H9 (cell line): ENCODE measurements at regions not wholly inside any gene's neighbourhood (a gene's known extent, or its start where the extent isn't known, plus 50 kb on each side); places are given as distances from the start of the nearest gene placed in this dataset.

Experiments
- DNase-seq: peaks from one replicate; pipeline ENCODE4 v3.0.0-alpha.2; 2017
- H2AFZ ChIP-seq: one replicate; pipeline ENCODE4 v1.6.1; 2013; ENCODE audit warnings: mild to moderate bottlenecking, low read length, control low read depth, moderate library complexity
- H2AK5ac ChIP-seq: 2 replicates; pipeline ENCODE4 v1.6.1; 2013; ENCODE audit warnings: low read length, control low read depth, mixed read lengths; ENCODE audit not compliant: insufficient read length
- H2BK120ac ChIP-seq: one replicate; pipeline ENCODE4 v1.6.1; 2013; ENCODE audit warnings: low read depth, mild to moderate bottlenecking, low read length, control low read depth, inconsistent platforms; ENCODE audit not compliant: poor library complexity, severe bottlenecking
- H2BK12ac ChIP-seq: 2 replicates; pipeline ENCODE4 v1.6.1; 2013; ENCODE audit warnings: low read length, control low read depth, mixed read lengths, low read depth; ENCODE audit not compliant: insufficient read length
- H2BK15ac ChIP-seq: 2 replicates; pipeline ENCODE4 v1.6.1; 2013; ENCODE audit warnings: low read depth, low read length, control low read depth
- H2BK20ac ChIP-seq: one replicate; pipeline ENCODE4 v1.6.1; 2013; ENCODE audit warnings: low read depth, mild to moderate bottlenecking, low read length, control low read depth, inconsistent platforms; ENCODE audit not compliant: poor library complexity, severe bottlenecking
- H2BK5ac ChIP-seq: 2 replicates; pipeline ENCODE4 v1.6.1; 2013; ENCODE audit warnings: low read length, control low read depth, mixed read lengths; ENCODE audit not compliant: insufficient read length
- H3K14ac ChIP-seq: 2 replicates; pipeline ENCODE4 v1.6.1; 2013; ENCODE audit warnings: low read length, control low read depth; ENCODE audit not compliant: insufficient read depth
- H3K18ac ChIP-seq: 2 replicates; pipeline ENCODE4 v1.6.1; 2013; ENCODE audit warnings: low read depth, mild to moderate bottlenecking, mixed read lengths, low read length, control low read depth; ENCODE audit not compliant: insufficient read length
- H3K23ac ChIP-seq: 2 replicates; pipeline ENCODE4 v1.6.1; 2013; ENCODE audit warnings: low read length, control low read depth, mixed read lengths, low read depth; ENCODE audit not compliant: insufficient read length
- H3K23me2 ChIP-seq: 2 replicates; pipeline ENCODE4 v1.6.1; 2013; ENCODE audit warnings: low read depth, mild to moderate bottlenecking, mixed read lengths, low read length, control low read depth; ENCODE audit not compliant: insufficient read length, poor library complexity, severe bottlenecking
- H3K27ac ChIP-seq: 2 replicates; pipeline ENCODE4 v1.5.1; 2013; ENCODE audit warnings: low read length, control low read depth, mixed read lengths, low read depth; ENCODE audit not compliant: insufficient read length
- H3K27me3 ChIP-seq: 2 replicates; pipeline ENCODE4 v1.6.1; 2013; ENCODE audit warnings: low read length, control low read depth, inconsistent platforms; ENCODE audit not compliant: insufficient read depth
- H3K4ac ChIP-seq: 2 replicates; pipeline ENCODE4 v1.6.1; 2013; ENCODE audit warnings: low read depth, mild to moderate bottlenecking, control low read depth, inconsistent platforms, low read length, moderate library complexity
- H3K4me1 ChIP-seq: 2 replicates; pipeline ENCODE4 v1.6.1; 2013; ENCODE audit warnings: low read length, control low read depth, inconsistent platforms; ENCODE audit not compliant: insufficient read depth
- H3K4me2 ChIP-seq: 2 replicates; pipeline ENCODE4 v1.6.1; 2013; ENCODE audit warnings: low read length, control low read depth, mixed read lengths; ENCODE audit not compliant: insufficient read length, insufficient read depth
- H3K56ac ChIP-seq: 2 replicates; pipeline ENCODE4 v1.6.1; 2013; ENCODE audit warnings: low read depth, mild to moderate bottlenecking, mixed read lengths, low read length, control low read depth; ENCODE audit not compliant: insufficient read length
- H3K79me1 ChIP-seq: 2 replicates; pipeline ENCODE4 v1.6.1; 2013; ENCODE audit warnings: low read depth, mild to moderate bottlenecking, moderate library complexity, low read length, control low read depth, inconsistent platforms; ENCODE audit not compliant: insufficient read depth, poor library complexity, severe bottlenecking
- H3K79me2 ChIP-seq: 2 replicates; pipeline ENCODE4 v1.6.1; 2013; ENCODE audit warnings: low read length, control low read depth, inconsistent platforms; ENCODE audit not compliant: insufficient read depth
- H3K9ac ChIP-seq: 2 replicates; pipeline ENCODE4 v1.6.1; 2013; ENCODE audit warnings: low read length, control low read depth, mixed read lengths; ENCODE audit not compliant: insufficient read length; ENCODE audit errors: extremely low read depth
- H3K9me3 ChIP-seq: one replicate; pipeline ENCODE4 v1.6.1; 2013; ENCODE audit warnings: low read depth, low read length, inconsistent platforms; ENCODE audit not compliant: control insufficient read depth
- H3T11ph ChIP-seq: one replicate; pipeline ENCODE4 v1.6.1; 2013; ENCODE audit warnings: mild to moderate bottlenecking, low read length, control low read depth, inconsistent platforms
- H4K20me1 ChIP-seq: one replicate; pipeline ENCODE4 v1.6.1; 2013; ENCODE audit not compliant: control insufficient read depth, insufficient read length, insufficient read depth
- H4K5ac ChIP-seq: 2 replicates; pipeline ENCODE4 v1.6.1; 2013; ENCODE audit warnings: low read depth, mild to moderate bottlenecking, mixed read lengths, low read length, control low read depth; ENCODE audit not compliant: insufficient read length
- H4K8ac ChIP-seq: replicated peaks from 2 replicates; pipeline ENCODE4 v1.6.1; 2013; ENCODE audit warnings: low read length, control low read depth, mixed read lengths, low read depth; ENCODE audit not compliant: insufficient read length
- H4K91ac ChIP-seq: 2 replicates; pipeline ENCODE4 v1.6.1; 2013; ENCODE audit warnings: low read depth, mild to moderate bottlenecking, moderate library complexity, mixed read lengths, low read length, control low read depth; ENCODE audit not compliant: insufficient read length
- H3K27ac Mint-ChIP-seq, 3 experiments: 2 replicates in 2 of 3; 3 replicates in 1 of 3; pipeline ENCODE4 v1.8.0; 2020 to 2021; ENCODE audit warnings: mixed read lengths in 3 of 3, mild to moderate bottlenecking in 1 of 3, moderate library complexity in 1 of 3
- H3K27me3 Mint-ChIP-seq: 2 replicates; pipeline ENCODE4 v1.8.0; 2021; ENCODE audit warnings: low read depth, mild to moderate bottlenecking, moderate library complexity, mixed read lengths
- H3K36me3 Mint-ChIP-seq, 3 experiments: 2 replicates in 2 of 3; 3 replicates in 1 of 3; pipeline ENCODE4 v1.8.0; 2020 to 2021; ENCODE audit warnings: low read depth in 3 of 3, mixed read lengths in 3 of 3; ENCODE audit not compliant: insufficient read depth in 1 of 3
- H3K4me1 Mint-ChIP-seq, 2 experiments: 2 replicates each; pipeline ENCODE4 v1.8.0; 2020; ENCODE audit warnings: mixed read lengths in 2 of 2
- H3K4me3 Mint-ChIP-seq, 2 experiments: 2 replicates in 1 of 2; 3 replicates in 1 of 2; pipeline ENCODE4 v1.8.0; 2020 to 2021; ENCODE audit warnings: mild to moderate bottlenecking in 2 of 2, mixed read lengths in 2 of 2, moderate library complexity in 1 of 2
- H3K9me3 Mint-ChIP-seq, 2 experiments: 2 replicates in 1 of 2; 3 replicates in 1 of 2; pipeline ENCODE4 v1.8.0; 2020; ENCODE audit warnings: mild to moderate bottlenecking in 2 of 2, mixed read lengths in 2 of 2, moderate library complexity in 1 of 2
- WGBS: extraction: QIAGEN DNeasy Blood & Tissue Kit; methylation state at CpG from one replicate; pipeline ENCODE4 v1.1.7; 2013; ENCODE audit warnings: missing lambda C conversion rate, low lambda C conversion rate, mixed read lengths; ENCODE audit not compliant: insufficient read length; ENCODE audit errors: extremely low coverage; 5-methylcytosine and 5-hydroxymethylcytosine counted together
- TF ChIP-seq, protein P1 (sequence below): fragments of 200-600 bp; sonication (generic); conservative IDR thresholded peaks from 3 replicates; pipeline ENCODE4 v1.8.0; 2021; ENCODE audit warnings: antibody characterized with exemption, mild to moderate bottlenecking

DNA sequence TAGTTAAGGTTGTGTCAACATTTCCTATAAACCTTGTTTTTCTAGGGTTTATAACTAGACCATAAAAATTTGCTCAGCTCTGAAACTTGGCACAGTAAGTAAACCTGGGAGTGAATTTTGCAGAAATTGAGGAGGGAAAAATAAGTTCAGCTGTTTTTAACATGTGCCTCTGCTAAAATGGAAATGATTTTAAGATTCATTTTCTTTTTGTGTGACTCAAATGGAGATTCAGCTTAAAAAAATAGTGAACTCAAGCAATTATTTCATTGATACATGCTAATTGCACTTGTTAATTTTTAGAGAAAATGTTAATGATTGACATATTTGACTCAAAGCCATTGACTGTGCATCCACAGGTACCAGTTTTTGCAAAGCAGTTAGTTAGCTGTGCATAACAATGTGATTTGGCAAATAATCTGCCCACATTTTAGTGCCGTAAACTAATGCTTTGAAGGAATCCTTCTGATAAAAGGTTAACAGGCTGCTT is 68.5 kb upstream of the ZNF438 start:
- Histone ChIP-seq H3T11ph (no peak overlapping the region), H3K4ac (no peak overlapping the region), H3K14ac (no peak overlapping the region), H2BK120ac (no peak overlapping the region), H4K8ac (no peak overlapping the region), H2AFZ (no peak overlapping the region), H3K27ac (no peak overlapping the region), H2AK5ac (no peak overlapping the region), H4K20me1 (no peaks in the 10 kb centered on the region), H3K79me1 (no peaks in the 10 kb centered on the region), H3K23me2 (no peaks in the 10 kb centered on the region), H3K27me3 (no peaks in the 10 kb centered on the region), H2BK12ac (no peak overlapping the region), H3K4me2 (no peak overlapping the region), H3K79me2 (no peaks in the 10 kb centered on the region), H3K18ac (no peak overlapping the region), H3K4me1 (no peaks in the 10 kb centered on the region), H3K9ac (no peak overlapping the region), H3K23ac (no peak overlapping the region), H4K91ac (no peak overlapping the region), H4K5ac (no peak overlapping the region), H2BK5ac (no peak overlapping the region), H3K9me3 (no peaks in the 10 kb centered on the region), H2BK20ac (no peak overlapping the region), H3K56ac (no peak overlapping the region), H2BK15ac (no peak overlapping the region)
- H3K27ac Mint-ChIP-seq, result no peak overlapping the region
- H3K27me3 Mint-ChIP-seq, result no peaks in the 10 kb centered on the region; the same call in 1 of the 2 replicates
- H3K4me1 Mint-ChIP-seq, result peaks cover 4 to 14% of the 10 kb centered on the region in 2 experiments; a peak in 3 of 4 replicates
- H3K36me3 Mint-ChIP-seq, result no peaks in the 10 kb centered on the region
- no peak overlapping the region for H3K4me3 Mint-ChIP-seq
- TF ChIP-seq, protein P1, sequence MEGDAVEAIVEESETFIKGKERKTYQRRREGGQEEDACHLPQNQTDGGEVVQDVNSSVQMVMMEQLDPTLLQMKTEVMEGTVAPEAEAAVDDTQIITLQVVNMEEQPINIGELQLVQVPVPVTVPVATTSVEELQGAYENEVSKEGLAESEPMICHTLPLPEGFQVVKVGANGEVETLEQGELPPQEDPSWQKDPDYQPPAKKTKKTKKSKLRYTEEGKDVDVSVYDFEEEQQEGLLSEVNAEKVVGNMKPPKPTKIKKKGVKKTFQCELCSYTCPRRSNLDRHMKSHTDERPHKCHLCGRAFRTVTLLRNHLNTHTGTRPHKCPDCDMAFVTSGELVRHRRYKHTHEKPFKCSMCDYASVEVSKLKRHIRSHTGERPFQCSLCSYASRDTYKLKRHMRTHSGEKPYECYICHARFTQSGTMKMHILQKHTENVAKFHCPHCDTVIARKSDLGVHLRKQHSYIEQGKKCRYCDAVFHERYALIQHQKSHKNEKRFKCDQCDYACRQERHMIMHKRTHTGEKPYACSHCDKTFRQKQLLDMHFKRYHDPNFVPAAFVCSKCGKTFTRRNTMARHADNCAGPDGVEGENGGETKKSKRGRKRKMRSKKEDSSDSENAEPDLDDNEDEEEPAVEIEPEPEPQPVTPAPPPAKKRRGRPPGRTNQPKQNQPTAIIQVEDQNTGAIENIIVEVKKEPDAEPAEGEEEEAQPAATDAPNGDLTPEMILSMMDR, result no peak
- peaks cover 0 to 2% of the 10 kb centered on the region in 2 experiments; a peak in 2 of 5 replicates for H3K9me3 Mint-ChIP-seq
- no peak for DNase-seq
- WGBS, result no CpG with 5 or more reads among the region's 1 CpG
